WTC11 (cell line): ENCODE measurements at regions not wholly inside any gene's neighbourhood (a gene's known extent, or its start where the extent isn't known, plus 50 kb on each side); places are given as distances from the start of the nearest gene placed in this dataset.

Experiments used
- ATAC-seq: fragments of 200-7000 bp; cut with Tn5 transposase; 2 replicates; pipeline ENCODE4 v1.10.0; 2021; ENCODE audit warnings: mild to moderate bottlenecking, moderate library complexity
- CTCF ChIA-PET: fragments of 300-600 bp; sonication (Branson Sonifier 250); formaldehyde crosslinking; loops from one replicate; lab custom pipeline; 2021; ENCODE audit warnings: antibody characterized with exemption; lab: Charles Lee
- POLR2A ChIA-PET: fragments of 350-600 bp; sonication (Branson Sonifier 250); formaldehyde crosslinking; loops from one replicate; lab custom pipeline; 2021; ENCODE audit warnings: antibody characterized with exemption; lab: Charles Lee
- DNase-seq: peaks from one replicate; pipeline ENCODE4 v3.0.0; 2021; ENCODE audit warnings: low spot score
- H3K27ac Mint-ChIP-seq: 2 replicates; pipeline ENCODE4 v1.8.0; 2021; ENCODE audit warnings: mixed read lengths
- H3K27me3 Mint-ChIP-seq: 2 replicates; pipeline ENCODE4 v1.8.0; 2021; ENCODE audit warnings: low read depth, mild to moderate bottlenecking, moderate library complexity, mixed read lengths
- H3K36me3 Mint-ChIP-seq: 2 replicates; pipeline ENCODE4 v1.8.0; 2021; ENCODE audit warnings: mixed read lengths
- H3K4me1 Mint-ChIP-seq: 2 replicates; pipeline ENCODE4 v1.8.0; 2022; ENCODE audit warnings: mixed read lengths
- H3K4me3 Mint-ChIP-seq: 2 replicates; pipeline ENCODE4 v1.8.0; 2021; ENCODE audit warnings: mild to moderate bottlenecking, moderate library complexity, mixed read lengths
- H3K9me3 Mint-ChIP-seq: 2 replicates; pipeline ENCODE4 v1.8.0; 2021; ENCODE audit warnings: mixed read lengths
- IRF2 ChIP-seq: sonication (generic); formaldehyde crosslinking; IDR thresholded peaks from 2 replicates; pipeline ENCODE4 v1.8.0; 2022; ENCODE audit warnings: low read depth, missing genetic modification reagents, borderline replicate concordance
- PRRX2 ChIP-seq: fragments of 250-450 bp; sonication (Bioruptor Pico); IDR thresholded peaks from 2 replicates; pipeline ENCODE4 v1.8.0; 2021; ENCODE audit warnings: mild to moderate bottlenecking
- RORB ChIP-seq: fragments of 250-450 bp; sonication (Bioruptor Pico); IDR thresholded peaks from 2 replicates; pipeline ENCODE4 v1.9.0; 2021; ENCODE audit warnings: mild to moderate bottlenecking
- SOX15 ChIP-seq: fragments of 250-450 bp; sonication (Bioruptor Pico); IDR thresholded peaks from 2 replicates; pipeline ENCODE4 v1.9.0; 2021; ENCODE audit warnings: mild to moderate bottlenecking
- SP1 ChIP-seq: sonication (generic); formaldehyde crosslinking; conservative IDR thresholded peaks from 2 replicates; pipeline ENCODE4 v1.8.1; 2022; ENCODE audit warnings: missing genetic modification reagents
- TCF7 ChIP-seq: sonication (generic); formaldehyde crosslinking; IDR thresholded peaks from 2 replicates; pipeline ENCODE4 v1.8.0; 2022; ENCODE audit warnings: mild to moderate bottlenecking, low read depth, missing genetic modification reagents, moderate library complexity
- ZNF232 ChIP-seq: sonication (generic); formaldehyde crosslinking; IDR thresholded peaks from 2 replicates; pipeline ENCODE4 v1.8.0; 2022; ENCODE audit warnings: mild to moderate bottlenecking, missing genetic modification reagents
- TF ChIP-seq, protein P1 (sequence below): sonication (generic); formaldehyde crosslinking; IDR thresholded peaks from 2 replicates; pipeline ENCODE4 v1.8.0; 2022; ENCODE audit warnings: mild to moderate bottlenecking, missing genetic modification reagents
- TF ChIP-seq, protein P2 (sequence below): sonication (generic); formaldehyde crosslinking; IDR thresholded peaks from 2 replicates; pipeline ENCODE4 v1.8.0; 2023; ENCODE audit warnings: missing genetic modification reagents, mild to moderate bottlenecking, borderline replicate concordance
- TF ChIP-seq, protein P3 (sequence below): fragments of 250-450 bp; sonication (Bioruptor Pico); IDR thresholded peaks from 2 replicates; pipeline ENCODE4 v1.9.0; 2021; ENCODE audit warnings: mild to moderate bottlenecking, borderline replicate concordance
- TF ChIP-seq, protein P4 (sequence below): sonication (generic); formaldehyde crosslinking; IDR thresholded peaks from 2 replicates; pipeline ENCODE4 v1.8.0; 2022; ENCODE audit warnings: missing genetic modification reagents
- TF ChIP-seq, protein P5 (sequence below): fragments of 250-450 bp; sonication (Bioruptor Pico); IDR thresholded peaks from 2 replicates; pipeline ENCODE4 v1.8.0; 2021; ENCODE audit warnings: mild to moderate bottlenecking
- TF ChIP-seq, protein P6 (sequence below): fragments of 250-450 bp; sonication (Bioruptor Pico); IDR thresholded peaks from 2 replicates; pipeline ENCODE4 v1.9.0; 2021; ENCODE audit warnings: moderate library complexity, mild to moderate bottlenecking, inconsistent platforms, borderline replicate concordance
- TF ChIP-seq, protein P7 (sequence below): sonication (generic); formaldehyde crosslinking; IDR thresholded peaks from 2 replicates; pipeline ENCODE4 v1.8.1; 2022; ENCODE audit warnings: missing genetic modification reagents, borderline replicate concordance

DNA sequence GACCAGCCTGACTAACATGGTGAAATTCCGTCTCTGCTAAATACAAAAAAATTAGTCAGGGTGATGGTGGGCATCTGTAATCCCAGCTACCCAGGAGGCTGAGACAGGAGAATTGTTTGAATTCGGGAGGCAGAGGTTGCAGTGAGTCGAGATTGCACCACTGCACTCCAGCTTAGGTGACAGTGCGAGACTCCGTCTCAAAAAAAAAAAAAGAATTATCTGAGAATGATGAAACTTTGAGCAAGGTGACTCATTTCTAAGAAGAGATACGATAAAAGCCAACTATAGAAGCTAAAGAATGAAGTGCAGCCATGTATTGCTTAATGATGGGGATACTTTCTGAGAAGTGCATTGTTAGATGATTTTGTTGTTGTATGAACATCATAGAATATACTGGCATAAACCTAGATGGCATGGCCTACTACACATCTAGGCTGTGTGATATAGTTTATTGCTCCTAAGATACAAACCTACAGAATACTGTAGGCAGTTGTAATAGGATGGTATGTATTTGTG lies 64.7 kb downstream of the SNRPE start:
- CTCF ChIA-PET: interaction anchor here (0.6 to 0.7 kb wide), 2 partner anchors 772 to 971 kb away, joined by 3 read pairs; no protein-coding TSS in a partner anchor
- POLR2A ChIA-PET: no interaction called here

More for the DNA sequence above, 64.7 kb downstream of the SNRPE start:
- Mint-ChIP-seq H3K36me3 (no peaks in the 10 kb centered on the region), H3K27me3 (no peaks in the 10 kb centered on the region; the same call in 1 of the 2 replicates), H3K4me1 (no peaks in the 10 kb centered on the region)
- DNase-seq (no peak), ATAC-seq (no peak)
- TF ChIP-seq, protein P1, sequence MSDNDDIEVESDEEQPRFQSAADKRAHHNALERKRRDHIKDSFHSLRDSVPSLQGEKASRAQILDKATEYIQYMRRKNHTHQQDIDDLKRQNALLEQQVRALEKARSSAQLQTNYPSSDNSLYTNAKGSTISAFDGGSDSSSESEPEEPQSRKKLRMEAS: no peak
- TF ChIP-seq, protein P2, sequence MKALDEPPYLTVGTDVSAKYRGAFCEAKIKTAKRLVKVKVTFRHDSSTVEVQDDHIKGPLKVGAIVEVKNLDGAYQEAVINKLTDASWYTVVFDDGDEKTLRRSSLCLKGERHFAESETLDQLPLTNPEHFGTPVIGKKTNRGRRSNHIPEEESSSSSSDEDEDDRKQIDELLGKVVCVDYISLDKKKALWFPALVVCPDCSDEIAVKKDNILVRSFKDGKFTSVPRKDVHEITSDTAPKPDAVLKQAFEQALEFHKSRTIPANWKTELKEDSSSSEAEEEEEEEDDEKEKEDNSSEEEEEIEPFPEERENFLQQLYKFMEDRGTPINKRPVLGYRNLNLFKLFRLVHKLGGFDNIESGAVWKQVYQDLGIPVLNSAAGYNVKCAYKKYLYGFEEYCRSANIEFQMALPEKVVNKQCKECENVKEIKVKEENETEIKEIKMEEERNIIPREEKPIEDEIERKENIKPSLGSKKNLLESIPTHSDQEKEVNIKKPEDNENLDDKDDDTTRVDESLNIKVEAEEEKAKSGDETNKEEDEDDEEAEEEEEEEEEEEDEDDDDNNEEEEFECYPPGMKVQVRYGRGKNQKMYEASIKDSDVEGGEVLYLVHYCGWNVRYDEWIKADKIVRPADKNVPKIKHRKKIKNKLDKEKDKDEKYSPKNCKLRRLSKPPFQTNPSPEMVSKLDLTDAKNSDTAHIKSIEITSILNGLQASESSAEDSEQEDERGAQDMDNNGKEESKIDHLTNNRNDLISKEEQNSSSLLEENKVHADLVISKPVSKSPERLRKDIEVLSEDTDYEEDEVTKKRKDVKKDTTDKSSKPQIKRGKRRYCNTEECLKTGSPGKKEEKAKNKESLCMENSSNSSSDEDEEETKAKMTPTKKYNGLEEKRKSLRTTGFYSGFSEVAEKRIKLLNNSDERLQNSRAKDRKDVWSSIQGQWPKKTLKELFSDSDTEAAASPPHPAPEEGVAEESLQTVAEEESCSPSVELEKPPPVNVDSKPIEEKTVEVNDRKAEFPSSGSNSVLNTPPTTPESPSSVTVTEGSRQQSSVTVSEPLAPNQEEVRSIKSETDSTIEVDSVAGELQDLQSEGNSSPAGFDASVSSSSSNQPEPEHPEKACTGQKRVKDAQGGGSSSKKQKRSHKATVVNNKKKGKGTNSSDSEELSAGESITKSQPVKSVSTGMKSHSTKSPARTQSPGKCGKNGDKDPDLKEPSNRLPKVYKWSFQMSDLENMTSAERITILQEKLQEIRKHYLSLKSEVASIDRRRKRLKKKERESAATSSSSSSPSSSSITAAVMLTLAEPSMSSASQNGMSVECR: no peak
- TF ChIP-seq PRRX2 (CRISPR knock-in tag) (no peak), SP1 (CRISPR knock-in tag) (no peak), SOX15 (CRISPR knock-in tag) (no peak), ZNF232 (CRISPR knock-in tag) (no peak), IRF2 (CRISPR knock-in tag) (no peak), RORB (no peak), TCF7 (no peak)
- TF ChIP-seq, protein P3, sequence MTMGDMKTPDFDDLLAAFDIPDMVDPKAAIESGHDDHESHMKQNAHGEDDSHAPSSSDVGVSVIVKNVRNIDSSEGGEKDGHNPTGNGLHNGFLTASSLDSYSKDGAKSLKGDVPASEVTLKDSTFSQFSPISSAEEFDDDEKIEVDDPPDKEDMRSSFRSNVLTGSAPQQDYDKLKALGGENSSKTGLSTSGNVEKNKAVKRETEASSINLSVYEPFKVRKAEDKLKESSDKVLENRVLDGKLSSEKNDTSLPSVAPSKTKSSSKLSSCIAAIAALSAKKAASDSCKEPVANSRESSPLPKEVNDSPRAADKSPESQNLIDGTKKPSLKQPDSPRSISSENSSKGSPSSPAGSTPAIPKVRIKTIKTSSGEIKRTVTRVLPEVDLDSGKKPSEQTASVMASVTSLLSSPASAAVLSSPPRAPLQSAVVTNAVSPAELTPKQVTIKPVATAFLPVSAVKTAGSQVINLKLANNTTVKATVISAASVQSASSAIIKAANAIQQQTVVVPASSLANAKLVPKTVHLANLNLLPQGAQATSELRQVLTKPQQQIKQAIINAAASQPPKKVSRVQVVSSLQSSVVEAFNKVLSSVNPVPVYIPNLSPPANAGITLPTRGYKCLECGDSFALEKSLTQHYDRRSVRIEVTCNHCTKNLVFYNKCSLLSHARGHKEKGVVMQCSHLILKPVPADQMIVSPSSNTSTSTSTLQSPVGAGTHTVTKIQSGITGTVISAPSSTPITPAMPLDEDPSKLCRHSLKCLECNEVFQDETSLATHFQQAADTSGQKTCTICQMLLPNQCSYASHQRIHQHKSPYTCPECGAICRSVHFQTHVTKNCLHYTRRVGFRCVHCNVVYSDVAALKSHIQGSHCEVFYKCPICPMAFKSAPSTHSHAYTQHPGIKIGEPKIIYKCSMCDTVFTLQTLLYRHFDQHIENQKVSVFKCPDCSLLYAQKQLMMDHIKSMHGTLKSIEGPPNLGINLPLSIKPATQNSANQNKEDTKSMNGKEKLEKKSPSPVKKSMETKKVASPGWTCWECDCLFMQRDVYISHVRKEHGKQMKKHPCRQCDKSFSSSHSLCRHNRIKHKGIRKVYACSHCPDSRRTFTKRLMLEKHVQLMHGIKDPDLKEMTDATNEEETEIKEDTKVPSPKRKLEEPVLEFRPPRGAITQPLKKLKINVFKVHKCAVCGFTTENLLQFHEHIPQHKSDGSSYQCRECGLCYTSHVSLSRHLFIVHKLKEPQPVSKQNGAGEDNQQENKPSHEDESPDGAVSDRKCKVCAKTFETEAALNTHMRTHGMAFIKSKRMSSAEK (CRISPR knock-in tag): no peak
- TF ChIP-seq, protein P4, sequence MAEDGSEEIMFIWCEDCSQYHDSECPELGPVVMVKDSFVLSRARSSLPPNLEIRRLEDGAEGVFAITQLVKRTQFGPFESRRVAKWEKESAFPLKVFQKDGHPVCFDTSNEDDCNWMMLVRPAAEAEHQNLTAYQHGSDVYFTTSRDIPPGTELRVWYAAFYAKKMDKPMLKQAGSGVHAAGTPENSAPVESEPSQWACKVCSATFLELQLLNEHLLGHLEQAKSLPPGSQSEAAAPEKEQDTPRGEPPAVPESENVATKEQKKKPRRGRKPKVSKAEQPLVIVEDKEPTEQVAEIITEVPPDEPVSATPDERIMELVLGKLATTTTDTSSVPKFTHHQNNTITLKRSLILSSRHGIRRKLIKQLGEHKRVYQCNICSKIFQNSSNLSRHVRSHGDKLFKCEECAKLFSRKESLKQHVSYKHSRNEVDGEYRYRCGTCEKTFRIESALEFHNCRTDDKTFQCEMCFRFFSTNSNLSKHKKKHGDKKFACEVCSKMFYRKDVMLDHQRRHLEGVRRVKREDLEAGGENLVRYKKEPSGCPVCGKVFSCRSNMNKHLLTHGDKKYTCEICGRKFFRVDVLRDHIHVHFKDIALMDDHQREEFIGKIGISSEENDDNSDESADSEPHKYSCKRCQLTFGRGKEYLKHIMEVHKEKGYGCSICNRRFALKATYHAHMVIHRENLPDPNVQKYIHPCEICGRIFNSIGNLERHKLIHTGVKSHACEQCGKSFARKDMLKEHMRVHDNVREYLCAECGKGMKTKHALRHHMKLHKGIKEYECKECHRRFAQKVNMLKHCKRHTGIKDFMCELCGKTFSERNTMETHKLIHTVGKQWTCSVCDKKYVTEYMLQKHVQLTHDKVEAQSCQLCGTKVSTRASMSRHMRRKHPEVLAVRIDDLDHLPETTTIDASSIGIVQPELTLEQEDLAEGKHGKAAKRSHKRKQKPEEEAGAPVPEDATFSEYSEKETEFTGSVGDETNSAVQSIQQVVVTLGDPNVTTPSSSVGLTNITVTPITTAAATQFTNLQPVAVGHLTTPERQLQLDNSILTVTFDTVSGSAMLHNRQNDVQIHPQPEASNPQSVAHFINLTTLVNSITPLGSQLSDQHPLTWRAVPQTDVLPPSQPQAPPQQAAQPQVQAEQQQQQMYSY (CRISPR knock-in tag): no peak
- TF ChIP-seq, protein P5, sequence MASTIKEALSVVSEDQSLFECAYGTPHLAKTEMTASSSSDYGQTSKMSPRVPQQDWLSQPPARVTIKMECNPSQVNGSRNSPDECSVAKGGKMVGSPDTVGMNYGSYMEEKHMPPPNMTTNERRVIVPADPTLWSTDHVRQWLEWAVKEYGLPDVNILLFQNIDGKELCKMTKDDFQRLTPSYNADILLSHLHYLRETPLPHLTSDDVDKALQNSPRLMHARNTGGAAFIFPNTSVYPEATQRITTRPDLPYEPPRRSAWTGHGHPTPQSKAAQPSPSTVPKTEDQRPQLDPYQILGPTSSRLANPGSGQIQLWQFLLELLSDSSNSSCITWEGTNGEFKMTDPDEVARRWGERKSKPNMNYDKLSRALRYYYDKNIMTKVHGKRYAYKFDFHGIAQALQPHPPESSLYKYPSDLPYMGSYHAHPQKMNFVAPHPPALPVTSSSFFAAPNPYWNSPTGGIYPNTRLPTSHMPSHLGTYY: no peak
- TF ChIP-seq, protein P6, sequence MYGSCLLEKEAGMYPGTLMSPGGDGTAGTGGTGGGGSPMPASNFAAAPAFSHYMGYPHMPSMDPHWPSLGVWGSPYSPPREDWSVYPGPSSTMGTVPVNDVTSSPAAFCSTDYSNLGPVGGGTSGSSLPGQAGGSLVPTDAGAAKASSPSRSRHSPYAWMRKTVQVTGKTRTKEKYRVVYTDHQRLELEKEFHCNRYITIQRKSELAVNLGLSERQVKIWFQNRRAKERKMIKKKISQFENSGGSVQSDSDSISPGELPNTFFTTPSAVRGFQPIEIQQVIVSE: no peak
- TF ChIP-seq, protein P7, sequence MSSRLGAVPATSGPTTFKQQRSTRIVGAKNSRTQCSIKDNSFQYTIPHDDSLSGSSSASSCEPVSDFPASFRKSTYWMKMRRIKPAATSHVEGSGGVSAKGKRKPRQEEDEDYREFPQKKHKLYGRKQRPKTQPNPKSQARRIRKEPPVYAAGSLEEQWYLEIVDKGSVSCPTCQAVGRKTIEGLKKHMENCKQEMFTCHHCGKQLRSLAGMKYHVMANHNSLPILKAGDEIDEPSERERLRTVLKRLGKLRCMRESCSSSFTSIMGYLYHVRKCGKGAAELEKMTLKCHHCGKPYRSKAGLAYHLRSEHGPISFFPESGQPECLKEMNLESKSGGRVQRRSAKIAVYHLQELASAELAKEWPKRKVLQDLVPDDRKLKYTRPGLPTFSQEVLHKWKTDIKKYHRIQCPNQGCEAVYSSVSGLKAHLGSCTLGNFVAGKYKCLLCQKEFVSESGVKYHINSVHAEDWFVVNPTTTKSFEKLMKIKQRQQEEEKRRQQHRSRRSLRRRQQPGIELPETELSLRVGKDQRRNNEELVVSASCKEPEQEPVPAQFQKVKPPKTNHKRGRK: no peak
- TF ChIP-seq, all 79 proteins: peak for 0
- Mint-ChIP-seq H3K4me3 (no peak overlapping the region), H3K9me3 (no peaks in the 10 kb centered on the region), H3K27ac (no peak overlapping the region)
